Transverse colon (tissue), 4 donors: ENCODE measurements at regions not wholly inside any gene's neighbourhood (a gene's known extent, or its start where the extent isn't known, plus 50 kb on each side); places are given as distances from the start of the nearest gene placed in this dataset.

Experiments
- CTCF ChIP-seq, 5 experiments: fragments of 200-600 bp in 3 of 5; fragments of 450-650 bp in 2 of 5; sonication (generic) in 3 of 5; IDR thresholded peaks; 1 replicate in 2 of 5; 2 replicates in 3 of 5; pipeline ENCODE4 v1.5.1; 2016 to 2017; ENCODE audit warnings: antibody characterized with exemption in 5 of 5, inconsistent platforms in 3 of 5, mild to moderate bottlenecking in 2 of 5, moderate library complexity in 1 of 5
- POLR2A ChIP-seq: fragments of 450-650 bp; IDR thresholded peaks from one replicate; pipeline ENCODE4 v1.6.1; 2016; ENCODE audit warnings: antibody characterized with exemption, mild to moderate bottlenecking, moderate library complexity
- POLR2AphosphoS5 ChIP-seq, 3 donors: sonication (generic); formaldehyde crosslinking; IDR thresholded peaks; one replicate each; pipeline ENCODE4 v1.6.1; 2016; ENCODE audit warnings: antibody characterized with exemption in 3 of 3

GRCh38 chrX:66919280-66919832 is 280.5 kb upstream of the EDA2R start:
- TF ChIP-seq CTCF (IDR thresholded peaks at IDR 0.05) (no peak), POLR2A (no peak), POLR2AphosphoS5 (IDR thresholded peaks at IDR 0.05) (no peak)
